ENCODE measurements at regions not wholly inside any gene's neighbourhood (a gene's known extent, or its start where the extent isn't known, plus 50 kb on each side); places are given as distances from the start of the nearest gene placed in this dataset.
"Not testable (repeated sequence)": the region's sequence is repeated elsewhere in the genome, so short reads cannot be mapped to it uniquely, and the experiment has no call there.

DNA sequence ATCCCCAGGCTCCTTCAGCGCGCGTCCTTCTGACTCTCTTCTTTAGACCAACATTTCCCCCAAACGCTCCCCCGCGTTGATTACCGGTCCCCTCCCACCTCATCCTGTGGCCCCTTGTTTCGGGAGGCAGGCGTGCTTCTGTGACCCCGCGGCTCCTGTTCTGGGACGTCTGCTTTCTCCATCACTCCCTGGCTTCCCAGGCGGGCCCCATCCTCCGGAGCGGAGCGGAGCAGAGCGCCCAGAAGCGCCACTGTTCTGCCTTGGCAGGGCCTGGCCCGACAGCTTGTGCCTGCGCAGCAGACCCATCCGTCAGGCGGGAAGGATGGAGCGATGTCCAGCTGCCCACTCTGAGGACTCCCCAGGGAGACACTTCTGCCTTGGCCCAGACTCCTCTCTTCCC, 1689.8 kb upstream of the DEFB115 start:
- TF ChIP-seq CTCF, POLR2A (IDR thresholded peaks at IDR 0.05): not testable (repeated sequence)
